GM18870 (cell line): ENCODE measurements at regions not wholly inside any gene's neighbourhood (a gene's known extent, or its start where the extent isn't known, plus 50 kb on each side); places are given as distances from the start of the nearest gene placed in this dataset.
"Not testable (repeated sequence)": the region's sequence is repeated elsewhere in the genome, so short reads cannot be mapped to it uniquely, and the experiment has no call there.

Source experiments
- ATAC-seq: cut with Tn5 transposase; IDR thresholded peaks from one replicate; pipeline ENCODE4 v1.9.1; 2021; ENCODE audit warnings: moderate library complexity; ENCODE audit not compliant: unreplicated experiment

DNA sequence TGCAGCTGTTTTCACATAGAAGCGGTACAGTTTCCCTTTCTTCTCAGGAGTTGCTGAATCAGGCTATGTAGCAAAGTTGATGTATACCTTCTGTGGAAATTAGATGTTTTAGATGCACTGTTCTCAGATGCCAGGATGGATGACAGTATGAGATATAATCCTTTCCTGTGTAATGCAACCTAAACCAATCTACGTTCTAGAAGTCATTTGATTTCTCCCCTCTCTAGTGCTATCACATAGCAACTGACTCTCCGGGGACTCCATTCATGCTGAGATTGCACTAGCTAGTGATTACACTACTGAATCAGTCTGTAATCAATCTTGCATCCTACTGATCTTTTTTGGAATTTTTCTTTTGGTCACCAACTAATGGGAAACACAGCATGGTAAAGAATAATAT is 1881.7 kb downstream of the PCDH7 start:
- ATAC-seq, result no peak

DNA sequence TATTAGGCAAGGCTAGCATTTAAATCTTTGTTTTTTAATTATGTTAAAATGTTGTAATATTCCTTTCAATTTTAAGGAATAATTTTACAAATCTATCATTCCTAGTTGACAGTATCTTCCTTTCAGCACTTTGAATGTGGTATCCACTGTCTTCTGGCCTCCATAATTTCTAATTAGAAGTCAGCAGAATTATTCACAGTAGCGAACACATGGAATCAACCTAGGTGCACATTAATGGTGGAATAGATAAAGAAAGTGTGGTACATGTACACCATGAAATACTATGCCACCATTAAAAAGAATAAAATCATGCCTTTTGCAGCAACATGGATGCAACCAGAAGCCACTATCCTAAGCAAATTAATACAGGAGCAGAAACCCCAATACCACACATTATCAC is 1887.8 kb downstream of the PCDH7 start:
- ATAC-seq, result no peak

DNA sequence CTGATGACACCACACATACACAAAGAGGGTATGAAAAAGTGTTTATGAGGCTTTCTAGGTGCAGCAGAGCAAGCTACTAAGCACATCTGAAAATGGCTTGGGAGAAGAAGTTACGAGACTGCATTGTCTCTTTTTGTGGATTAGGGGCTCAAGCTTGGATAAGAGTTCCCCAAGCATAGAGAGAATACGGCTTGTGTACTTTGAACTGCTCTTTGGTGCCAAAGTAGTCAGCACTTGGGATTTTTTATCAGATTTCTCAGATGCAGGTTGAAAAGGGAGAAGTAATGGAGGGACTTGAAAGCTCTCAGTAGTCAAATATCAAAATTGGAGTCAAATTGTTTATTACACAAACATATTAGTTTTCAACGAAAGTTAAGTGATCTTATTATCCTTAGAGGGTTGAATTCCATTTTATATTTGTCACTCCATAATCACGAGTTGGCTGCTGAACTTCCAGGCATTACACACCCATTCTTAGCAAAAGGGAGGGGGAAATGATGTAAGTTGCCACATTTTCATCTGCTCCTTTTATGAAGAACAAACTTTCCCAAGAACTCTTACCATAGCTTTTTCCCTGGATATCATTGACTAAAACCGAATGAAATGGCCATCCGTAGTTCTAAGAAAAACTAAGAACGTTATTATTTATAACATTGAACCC is 1904.9 kb downstream of the PCDH7 start:
- ATAC-seq, result no peak

DNA sequence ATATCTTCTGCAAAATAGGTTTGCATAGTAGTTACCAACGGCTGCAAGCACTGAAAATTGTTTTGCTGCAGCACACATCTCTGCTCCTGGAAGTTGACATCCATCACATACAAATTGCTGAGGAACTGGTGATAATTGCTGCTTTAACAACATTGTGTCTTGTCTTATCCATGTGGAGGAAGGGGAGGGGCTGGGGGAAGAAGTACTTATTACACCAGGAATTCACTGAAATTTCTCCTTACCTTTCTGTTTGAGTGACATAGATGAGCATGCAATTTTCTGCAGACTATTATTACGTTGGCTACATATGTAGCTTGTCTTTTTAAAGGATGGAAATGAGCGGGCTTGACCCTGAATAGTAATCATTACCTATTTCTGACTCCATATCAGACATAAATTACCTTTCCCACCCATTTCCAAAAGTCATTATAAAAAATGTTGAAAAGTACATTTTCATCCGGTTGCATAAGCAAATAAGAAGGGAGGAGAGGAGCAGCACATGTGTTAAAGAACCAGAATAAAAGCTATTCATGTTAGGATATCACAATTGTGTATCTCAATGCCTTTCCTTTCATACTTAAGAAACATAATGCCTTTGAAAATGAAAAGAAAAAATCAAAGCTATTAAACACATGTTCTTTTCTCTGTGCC is 1905.6 kb downstream of the PCDH7 start:
- ATAC-seq, result no peak

DNA sequence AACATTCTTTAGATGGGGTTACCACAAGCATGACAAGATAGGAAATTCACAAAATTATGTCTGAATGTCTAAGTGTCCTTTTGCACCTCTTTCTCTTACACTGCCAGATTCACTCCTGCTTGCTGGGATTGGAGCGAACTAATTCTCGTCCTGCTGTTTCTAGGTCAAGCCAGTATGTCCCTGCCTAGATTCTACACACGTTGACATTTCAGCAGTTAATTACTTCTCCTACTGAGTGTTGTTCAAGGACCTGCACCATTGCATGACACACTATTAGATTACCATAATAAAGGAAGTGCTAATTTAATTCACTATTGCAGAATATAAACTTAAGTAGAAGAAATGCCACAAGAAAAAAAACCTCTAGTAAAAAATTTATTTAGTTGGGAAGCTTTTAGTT is 1911.7 kb downstream of the PCDH7 start:
- no peak for ATAC-seq

DNA sequence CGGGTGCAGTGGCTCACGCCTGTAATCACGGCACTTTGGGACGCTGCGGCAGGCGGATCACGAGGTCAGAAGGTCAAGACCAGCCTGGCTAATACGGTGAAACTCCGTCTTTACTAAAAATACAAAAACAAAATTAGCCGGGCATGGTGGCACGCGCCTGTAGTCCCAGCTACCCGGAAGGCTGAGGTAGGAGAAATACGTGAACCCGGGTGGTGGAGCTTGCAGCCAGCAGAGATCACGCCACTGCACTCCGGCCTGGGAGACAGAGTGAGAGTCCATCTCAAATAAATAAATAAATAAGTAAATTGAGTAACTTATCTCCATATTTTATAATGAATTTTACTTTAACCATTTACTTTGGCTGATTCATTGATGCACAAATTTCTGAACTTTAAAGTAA is 1913.3 kb downstream of the PCDH7 start:
- ATAC-seq, result no peak

DNA sequence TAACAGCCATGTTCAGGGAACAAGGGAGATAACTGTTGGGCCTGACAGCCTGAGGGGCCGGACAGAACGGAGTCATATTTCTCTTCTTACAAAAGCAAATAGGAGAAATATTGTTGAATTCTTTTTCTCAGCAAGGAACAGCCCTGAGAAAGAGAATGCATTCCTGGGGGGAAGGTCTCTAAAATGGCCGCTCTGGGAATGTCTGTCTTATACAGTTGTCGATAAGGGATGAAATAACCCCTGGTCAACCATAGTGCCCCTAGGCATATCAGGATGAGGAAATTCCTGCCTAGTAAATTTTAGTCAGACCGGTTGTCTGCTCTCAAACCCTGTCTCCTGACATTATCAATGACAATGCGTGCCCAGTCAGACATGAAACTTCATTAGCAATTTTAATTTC is 1925.5 kb downstream of the PCDH7 start:
- ATAC-seq, result no peak

DNA sequence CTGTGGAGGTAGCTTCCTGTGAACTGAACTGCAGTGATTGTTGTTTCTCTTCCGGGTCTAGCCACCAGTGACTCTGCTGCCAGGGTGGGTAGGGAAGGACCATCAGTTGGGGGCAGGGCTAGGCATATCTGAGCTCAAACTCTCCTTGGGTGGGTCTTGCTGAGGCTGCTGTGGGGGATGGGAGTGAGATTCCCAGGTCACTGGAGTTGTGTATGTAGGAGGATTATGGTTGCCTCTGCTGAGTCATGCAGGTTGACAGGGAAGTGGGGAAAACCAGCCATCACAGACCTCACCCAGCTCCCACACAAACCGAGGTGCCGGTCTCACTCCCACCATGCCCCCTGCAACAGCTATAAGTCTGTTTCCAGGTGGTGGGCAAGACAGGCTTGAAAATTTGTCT is 1937.8 kb downstream of the PCDH7 start:
- ATAC-seq, result no peak

DNA sequence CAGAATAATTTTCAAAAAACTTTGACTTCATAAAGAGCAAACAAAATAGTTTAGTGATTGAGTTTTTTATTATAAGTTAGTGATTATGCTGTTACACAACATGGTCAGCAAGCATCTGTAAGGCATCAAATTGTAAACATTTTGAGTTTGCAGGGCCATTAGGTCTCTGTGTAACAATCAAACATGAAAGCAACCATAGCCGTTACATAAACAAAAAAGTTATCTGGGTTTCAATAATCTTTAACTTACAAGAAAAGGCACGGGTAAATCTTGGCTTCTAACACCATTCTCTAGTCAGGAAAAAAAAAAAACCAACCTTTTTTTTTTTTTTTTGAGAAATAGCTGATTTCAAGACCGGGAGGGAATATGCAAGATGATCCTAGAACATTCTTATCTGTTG is 1941.1 kb downstream of the PCDH7 start:
- no peak for ATAC-seq

DNA sequence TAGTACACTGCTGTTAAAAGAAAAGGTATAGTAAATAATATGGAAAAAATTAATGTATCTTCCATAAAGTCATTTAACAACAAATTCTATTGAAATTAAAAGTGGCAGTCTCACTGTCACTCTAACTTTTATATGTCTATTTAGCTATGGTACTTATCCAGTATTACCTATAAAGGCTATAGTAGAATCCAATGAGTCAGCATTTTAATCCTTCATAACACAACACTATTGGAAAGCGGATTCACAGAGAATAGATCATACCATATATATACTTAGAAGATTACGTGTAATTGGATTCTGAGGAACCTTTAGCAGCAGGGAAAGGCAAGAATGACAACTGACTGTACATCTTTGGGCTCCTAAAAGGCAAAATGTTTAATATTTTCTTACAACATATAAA is 1942.6 kb downstream of the PCDH7 start:
- no peak for ATAC-seq

DNA sequence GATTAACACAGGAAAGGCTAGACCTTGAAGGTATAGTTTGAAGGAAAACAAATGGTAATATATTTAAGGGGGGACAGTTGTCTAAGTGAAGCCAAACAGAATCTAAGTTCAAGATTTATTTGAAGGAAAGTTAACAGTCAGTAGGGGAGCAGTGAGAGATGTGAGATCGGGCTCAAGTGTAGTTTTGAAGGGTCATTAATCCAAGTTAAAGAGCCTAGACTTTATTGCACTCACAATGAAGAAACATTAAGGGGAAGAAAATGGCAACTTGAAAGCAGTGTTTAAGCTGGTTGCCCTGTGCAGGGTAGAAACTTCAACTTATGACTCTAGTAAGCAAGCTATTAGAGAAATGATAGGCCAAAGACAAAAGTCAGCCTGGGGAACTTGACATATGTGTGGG is 1952.2 kb downstream of the PCDH7 start:
- no peak for ATAC-seq

DNA sequence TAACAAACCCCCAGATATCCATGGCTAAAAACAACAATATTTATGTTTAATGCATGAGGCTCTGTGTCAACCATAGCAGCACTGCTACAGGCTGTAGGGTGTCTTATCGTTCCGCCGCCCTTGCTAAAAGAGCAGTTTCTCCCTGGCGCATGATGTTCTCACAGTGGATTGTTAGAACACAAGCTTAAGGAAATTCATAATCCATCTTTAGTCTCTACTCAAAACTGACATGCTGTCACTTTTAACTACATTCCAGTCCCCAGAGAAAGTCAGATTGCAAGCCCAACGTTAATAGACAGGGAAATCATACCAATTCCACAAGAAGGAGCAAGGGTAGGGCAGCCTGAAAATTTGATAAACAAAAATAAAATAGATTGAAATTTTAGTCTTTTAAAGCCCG is 1960.8 kb downstream of the PCDH7 start:
- no peak for ATAC-seq

DNA sequence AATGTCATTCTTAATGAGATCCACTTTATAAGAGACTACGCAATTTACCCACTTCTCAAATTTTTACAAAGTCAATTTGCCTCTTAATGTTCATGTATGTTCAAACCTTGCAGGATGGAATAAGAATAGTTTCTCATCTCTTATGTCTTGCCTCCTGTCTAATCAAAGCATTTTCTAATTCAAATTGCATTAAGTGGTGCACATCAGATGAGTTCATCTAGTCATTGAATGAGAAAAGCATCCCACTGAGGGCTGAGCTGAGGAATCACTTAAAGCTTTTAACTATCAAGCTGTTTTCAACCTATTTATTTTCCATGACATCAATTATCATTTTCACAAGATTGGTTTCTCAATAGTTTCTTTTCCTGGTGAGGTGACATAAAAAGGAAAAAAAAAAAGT is 1964.0 kb downstream of the PCDH7 start:
- ATAC-seq, result no peak

DNA sequence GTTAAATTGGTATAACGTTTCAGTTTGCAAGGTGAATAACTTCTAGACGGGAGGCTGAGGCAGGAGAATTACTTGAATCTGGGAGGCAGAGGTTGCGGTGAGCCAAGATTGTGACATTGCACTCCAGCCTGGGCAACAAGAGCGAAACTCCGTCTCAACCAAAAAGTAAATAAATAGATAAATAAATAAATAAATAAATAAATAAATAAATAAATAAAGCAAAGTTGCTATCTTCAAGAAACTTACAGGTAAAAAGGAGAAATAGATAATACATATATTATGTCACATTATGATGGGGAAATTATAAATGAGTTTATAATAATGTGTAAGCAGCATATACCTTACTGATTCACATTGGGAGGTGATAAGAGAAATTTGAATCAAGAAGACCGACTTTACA is 1966.0 kb downstream of the PCDH7 start:
- no peak for ATAC-seq

DNA sequence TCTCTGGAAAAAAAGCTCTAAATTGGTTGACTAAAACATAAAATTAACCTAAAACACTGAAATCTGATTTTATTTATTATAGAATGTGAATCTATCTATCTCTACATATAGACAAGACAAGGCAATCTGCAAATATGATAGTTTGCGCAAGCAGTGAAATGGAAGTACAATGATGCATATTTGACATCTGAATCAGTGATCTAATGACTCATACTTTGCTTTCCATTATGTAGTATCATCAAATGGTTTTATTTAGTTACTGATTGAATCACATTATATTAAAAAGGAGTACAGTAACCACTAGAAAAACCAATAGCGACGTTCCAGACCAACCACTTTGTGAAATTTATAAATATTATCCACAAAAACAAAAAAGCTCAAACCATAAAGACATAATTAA is 1969.3 kb downstream of the PCDH7 start:
- no peak for ATAC-seq

DNA sequence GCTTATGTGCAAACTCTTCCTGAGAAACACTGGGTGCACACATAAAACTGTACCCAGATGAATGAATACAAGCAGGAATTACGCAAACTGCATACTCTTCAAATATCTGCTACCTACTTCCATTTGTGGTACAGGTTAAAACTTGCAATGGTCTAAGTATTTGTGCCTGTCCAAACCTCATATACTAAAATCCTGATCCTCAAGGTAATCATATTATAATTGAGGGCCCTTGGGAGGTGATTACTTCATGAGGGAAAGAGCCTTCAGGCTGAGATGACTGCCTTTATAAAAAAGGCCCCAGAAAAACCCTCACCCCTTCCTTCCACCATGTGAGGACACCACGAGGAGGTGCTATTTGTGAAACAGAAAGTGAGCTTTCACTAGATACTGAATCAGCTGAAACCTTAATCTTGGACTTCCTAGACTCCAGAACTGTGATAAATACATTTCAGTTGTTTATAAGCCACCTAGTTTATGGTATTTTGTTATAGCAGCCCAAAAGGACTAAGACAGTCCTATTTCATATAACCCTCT is 1977.2 kb downstream of the PCDH7 start:
- ATAC-seq, result no peak

DNA sequence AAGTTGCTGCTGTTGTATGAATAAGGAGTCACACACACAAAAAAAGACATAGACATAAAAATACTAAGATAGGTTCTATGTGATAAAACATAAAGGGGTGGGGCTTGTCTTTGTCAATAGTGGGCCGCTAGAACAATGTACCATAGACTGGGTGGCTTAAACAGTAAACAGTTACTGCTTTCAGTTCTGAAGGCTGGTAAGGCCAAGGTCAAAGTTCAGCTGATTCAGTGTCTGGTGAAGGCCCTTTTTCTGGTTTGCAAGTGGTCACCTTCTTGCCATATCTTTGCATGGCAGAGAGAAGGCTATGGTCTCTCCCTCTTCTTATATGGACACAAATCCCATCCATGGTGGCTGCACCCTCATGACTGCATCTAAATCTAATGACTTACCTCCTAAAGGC is 1980.7 kb downstream of the PCDH7 start:
- no peak for ATAC-seq

DNA sequence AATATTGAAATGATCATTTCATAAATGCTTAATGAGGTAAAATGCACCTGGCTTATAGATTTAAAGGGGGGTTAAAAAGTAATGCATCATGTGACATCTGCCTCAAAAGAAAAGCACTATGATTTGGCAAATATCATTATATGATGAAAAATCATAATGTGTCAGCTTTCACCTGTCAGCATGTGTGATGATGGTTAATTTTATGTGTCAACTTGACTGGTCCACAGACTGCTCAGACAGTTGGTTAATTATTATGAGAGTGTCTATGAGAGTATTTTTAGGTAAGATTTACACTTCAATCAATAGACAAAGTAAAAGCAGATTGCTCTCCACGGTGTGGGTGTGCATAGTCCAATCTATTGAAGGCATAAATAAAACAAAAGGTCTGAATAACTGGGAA is 1986.7 kb downstream of the PCDH7 start:
- no peak for ATAC-seq

DNA sequence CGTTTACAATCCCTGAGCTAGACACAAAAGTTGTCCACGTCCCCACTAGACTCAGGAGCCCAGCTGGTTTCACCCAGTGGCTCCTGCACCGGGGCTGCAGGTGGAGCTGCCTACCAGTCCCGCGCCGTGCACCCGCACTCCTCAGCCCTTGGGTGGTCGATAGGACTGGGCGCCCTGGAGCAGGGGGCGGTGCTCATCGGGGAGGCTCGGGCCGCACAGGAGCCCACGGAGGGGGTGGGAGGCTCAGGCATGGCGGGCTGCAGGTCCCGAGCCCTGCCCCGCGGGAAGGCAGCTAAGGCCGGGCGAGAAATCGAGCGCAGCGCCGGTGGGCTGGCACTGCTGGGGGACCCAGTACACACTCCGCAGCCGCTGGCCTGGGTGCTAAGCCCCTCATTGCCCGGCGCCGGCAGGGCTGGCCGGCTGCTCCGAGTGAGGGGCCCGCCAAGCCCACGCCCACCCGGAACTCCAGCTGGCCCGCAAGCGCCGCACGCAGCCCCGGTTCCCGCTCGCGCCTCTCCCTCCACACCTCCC is 1996.0 kb downstream of the PCDH7 start:
- not testable (repeated sequence) for ATAC-seq

DNA sequence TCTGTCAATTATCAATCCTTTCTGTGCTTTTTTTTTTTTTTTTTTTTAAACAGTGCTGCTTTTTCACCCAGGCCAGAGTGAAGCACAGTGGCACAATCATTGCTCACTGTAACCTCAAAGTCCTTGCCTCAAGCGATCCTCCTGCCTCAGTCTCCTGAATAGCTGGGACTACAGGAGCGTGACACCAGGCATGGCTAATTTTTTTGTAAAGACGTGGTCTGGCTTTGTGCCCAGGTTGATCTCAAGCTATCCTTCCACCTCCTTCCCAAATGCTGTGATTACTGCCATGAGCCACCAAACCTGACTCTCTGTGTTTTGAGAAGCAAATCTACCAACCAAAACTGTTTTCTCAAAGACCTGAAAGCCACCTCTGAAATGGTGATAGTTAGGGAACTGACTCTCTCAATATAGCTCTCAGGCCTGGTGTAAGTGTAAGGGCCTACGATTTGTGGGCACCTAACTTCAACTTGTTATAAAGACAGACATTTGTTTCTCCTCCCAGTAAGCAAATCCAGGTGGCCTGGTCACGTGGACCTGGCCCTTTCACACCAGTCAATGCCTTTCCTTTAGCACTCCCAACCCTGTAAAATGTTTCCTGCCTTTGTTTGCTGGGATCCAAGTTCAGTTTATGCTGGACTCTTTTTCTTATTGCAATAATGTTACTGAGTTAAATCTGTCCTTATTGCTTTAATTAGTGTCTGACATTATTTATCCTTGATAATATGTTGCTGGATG is 2015.9 kb downstream of the PCDH7 start:
- no peak for ATAC-seq

DNA sequence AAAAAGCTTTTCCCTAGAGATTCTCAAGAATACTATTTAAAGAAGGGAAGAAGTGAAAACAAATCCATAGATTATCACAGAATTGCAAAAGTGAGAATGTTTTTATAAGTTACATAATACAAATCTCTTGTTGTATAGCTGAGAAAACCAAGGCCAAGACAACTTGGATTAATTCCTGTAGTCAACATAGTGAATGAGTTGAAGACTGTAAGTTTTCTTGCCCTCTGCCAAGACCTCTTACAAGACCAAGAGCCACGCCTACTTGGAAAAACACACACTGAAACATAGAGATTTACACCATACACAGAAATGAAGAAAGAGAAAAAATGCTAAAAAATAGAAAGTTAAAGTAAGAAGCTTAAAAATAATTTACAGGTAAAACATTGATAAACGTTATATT is 2024.0 kb downstream of the PCDH7 start:
- ATAC-seq, result no peak

DNA sequence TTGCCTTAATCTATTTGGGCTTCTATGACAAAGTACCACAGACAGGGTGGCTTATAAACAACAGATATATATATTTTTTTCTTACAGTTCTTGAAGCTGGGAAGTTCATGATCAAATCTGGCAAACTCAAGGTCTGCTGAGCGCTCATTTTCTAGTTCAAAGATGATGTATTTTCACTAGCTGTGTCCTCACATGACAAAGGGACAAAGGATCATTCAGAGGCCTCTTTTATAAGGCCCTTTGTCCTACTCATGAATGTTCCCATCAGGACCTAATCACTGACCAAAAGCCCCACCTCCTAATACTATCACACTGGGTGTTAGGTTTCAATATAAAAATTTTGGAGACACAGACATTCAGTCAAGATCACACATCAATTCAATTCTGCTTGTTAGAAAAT is 2025.2 kb downstream of the PCDH7 start:
- no peak for ATAC-seq
